Stimulated activated CD4-positive, alpha-beta T cell treated with anti-CD3 and anti-CD28 coated beads, Interleukin-15, amount 100 ng/mL, for 48 hours (primary cell): ENCODE measurements at regions not wholly inside any gene's neighbourhood (a gene's known extent, or its start where the extent isn't known, plus 50 kb on each side); places are given as distances from the start of the nearest gene placed in this dataset.

Experiments used
- DNase-seq, 2 donors: peaks; one replicate each; pipeline ENCODE4 v3.0.0-alpha.2; 2020; ENCODE audit warnings: low read depth in 2 of 2

DNA sequence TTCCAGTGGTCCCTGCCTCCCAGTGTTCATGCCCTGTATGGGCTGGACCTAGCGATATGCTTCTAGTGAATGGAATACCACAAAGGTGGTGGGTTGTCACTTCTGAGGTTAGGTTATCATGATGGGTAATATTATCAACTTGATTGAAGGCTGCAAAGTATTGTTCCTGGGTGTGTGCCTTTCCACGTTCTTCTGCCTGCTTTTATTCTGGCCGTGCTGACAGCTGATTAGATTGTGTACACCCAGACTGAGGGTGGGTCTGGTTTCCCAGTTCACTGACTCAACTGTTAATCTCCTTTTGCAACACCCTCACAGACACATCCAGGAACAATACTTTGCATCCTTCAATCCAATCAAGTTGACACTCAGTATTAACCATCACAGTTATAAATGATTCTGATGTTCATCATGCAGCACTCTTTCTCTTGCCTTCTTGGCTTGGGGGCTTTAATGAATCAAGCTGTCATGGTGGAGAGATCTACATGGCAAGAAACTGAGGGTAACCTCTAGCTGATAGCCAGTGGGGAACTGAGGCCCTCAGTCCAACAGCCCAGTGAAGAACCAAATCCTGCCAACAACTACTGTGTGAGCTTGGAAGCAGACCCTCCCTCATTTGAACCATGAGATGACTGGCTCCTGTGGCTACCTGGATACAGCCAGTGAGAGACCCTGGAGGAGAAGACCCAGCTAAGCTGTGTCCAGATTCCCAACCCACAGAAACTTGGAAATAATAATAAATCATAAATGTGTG, 63.0 kb upstream of the CELF4 start:
- no peak for DNase-seq

DNA sequence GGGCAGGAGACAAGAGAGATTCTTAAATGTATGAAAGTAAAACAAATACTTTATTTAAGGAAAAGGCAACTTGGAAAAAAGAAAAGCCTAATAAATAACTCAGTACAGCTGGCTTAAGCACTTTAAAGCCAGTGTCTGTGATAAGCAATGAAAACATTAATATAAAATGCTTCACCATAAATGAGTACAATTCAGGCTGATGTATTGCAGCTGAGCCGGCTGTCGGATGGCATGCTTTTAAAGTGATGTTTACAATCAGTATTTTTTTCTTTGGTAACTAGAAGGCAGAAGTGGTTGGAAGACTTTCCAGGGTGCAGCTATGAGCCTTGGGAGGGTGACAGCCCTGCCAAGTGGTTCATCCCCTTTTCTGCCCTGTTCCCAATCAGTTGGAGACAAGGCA, 58.7 kb upstream of the CELF4 start:
- no peak for DNase-seq

DNA sequence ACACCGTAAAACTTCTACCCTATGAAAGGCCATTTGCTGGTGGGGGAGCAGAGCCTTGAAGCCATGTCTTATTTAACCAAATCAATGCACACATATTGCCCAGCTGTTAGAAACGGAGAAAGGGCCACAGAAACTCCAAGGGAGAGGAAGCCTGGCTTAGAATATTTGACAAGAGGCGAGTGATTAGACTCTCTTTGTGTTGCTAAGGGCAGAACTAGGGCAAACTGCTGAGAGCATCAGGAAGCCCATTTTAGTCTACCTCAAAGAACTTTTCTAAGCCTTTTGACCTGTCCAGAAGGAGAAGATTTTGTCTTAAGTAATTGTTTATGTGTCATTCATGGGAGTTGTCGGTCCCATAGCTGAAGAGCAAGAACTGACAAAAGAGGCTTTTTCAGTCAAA, 54.4 kb upstream of the CELF4 start:
- no peak for DNase-seq

DNA sequence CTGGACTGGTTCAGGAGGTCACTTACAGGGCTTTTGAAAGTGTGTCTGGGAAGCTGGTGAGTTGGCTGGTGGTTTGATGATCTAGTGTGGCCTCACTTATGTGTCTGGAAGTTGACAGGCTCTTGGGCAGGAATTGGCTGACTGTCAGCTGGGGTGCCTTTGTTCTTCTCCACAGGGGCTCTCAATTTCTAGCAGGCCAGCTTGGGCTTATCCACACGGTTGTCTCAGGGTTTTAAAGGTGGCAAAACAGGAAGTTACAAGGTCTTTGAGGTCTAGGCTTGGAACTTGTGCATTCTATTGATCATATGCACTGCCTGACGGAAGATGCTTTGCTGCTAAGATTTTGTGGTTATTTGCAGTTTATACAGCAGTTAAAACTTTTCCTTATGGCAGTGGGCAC, 52.0 kb upstream of the CELF4 start:
- DNase-seq = no peak
